GM21825 (cell line): ENCODE measurements at regions not wholly inside any gene's neighbourhood (a gene's known extent, or its start where the extent isn't known, plus 50 kb on each side); places are given as distances from the start of the nearest gene placed in this dataset.
"Not testable (repeated sequence)": the region's sequence is repeated elsewhere in the genome, so short reads cannot be mapped to it uniquely, and the experiment has no call there.

Source experiments
- ATAC-seq: cut with Tn5 transposase; IDR thresholded peaks from one replicate; pipeline ENCODE4 v1.9.1; 2021; ENCODE audit warnings: mild to moderate bottlenecking, moderate library complexity; ENCODE audit not compliant: unreplicated experiment

DNA sequence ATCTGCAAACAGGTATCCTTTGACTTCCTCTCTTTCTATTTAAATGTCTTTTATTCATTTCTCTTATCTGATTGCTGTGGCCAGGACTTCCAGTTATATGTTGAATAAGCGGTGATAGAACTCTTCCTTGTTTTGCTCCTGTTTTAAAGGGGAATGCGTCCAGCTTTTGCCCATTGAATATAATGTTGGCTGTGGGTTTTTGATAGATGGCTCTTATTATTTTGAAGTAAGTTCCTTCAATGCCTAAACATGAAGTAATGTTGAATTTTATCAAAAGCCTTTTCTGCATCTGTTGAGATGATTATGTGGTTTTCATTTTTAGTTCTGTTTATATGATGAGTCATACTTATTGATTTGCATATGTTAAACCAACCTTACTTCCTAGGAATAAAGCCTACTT is 300.5 kb upstream of the CTNND2 start:
- ATAC-seq, result no peak

DNA sequence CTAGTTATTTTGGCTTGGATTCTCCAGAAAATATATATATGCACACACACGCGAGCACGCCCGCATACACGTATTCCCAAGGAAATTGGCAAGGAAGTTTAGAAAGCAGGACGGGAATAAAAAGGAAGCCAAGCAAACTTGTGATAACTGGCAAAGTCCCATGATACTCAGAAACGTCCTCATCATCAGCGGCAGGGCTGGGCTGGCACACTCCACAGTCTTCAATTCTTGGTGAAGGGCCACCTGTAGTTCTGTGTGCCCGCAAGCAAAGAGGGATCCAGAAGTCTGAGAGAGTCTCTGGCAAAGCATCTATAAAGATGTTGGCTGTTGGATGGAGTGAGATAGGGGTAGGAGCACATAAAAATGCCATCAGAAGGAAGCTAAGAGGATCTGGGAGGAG is 289.3 kb upstream of the CTNND2 start:
- ATAC-seq, result no peak

DNA sequence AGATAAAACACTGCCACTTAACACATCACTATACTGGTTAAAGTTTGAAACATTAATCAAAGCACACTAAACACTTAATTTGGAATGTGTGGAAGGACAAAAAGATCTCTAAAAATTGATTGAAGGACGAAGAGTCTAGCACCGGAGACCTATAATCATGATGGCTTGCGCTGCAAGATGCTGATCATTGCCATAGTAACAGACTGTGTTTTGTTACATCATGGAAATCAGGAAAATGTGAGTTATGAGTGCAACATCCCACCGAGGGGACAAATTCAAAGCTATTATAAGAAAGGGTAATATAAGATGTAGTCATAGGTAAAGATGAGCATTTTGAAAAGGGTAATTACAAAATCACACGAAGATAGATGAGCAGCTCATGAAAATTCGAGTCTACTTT is 278.8 kb upstream of the CTNND2 start:
- no peak for ATAC-seq

DNA sequence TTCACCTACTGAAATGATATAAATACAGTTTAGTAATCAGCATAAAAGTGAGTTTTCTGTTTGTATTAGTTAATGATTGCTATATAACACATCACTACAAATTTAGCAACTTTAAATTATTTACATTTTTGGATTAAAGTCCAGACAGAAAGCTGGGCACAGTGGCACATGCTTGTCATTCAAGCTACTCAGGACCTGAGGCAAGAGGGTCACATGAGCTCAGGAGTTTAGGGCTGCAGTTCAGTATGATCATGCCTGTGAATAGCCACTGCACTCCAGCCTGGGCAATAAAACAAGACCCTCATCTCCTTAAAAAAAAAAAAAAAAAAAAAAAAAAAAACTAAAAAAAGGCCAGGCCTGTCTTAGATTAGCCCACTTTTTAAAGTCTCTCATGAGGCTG is 273.6 kb upstream of the CTNND2 start:
- no peak for ATAC-seq

DNA sequence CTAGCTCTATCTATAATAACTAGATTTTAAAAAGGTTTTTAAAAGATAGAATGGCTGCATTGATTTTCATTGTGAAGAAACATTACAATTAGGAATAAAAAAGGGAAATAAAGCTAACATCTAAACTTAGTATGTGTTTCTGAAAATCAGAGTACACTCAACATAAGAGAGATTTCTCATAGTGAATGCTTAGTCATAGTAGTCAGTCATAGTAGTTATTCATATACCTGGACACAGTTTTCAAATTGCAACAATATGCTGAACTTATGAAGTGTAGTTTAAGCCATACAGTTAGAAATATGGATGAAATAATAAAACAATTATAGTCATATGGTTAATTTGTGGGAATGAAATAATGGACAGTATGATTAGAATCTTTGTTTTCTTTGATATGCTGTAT is 273.0 kb upstream of the CTNND2 start:
- ATAC-seq, result no peak

DNA sequence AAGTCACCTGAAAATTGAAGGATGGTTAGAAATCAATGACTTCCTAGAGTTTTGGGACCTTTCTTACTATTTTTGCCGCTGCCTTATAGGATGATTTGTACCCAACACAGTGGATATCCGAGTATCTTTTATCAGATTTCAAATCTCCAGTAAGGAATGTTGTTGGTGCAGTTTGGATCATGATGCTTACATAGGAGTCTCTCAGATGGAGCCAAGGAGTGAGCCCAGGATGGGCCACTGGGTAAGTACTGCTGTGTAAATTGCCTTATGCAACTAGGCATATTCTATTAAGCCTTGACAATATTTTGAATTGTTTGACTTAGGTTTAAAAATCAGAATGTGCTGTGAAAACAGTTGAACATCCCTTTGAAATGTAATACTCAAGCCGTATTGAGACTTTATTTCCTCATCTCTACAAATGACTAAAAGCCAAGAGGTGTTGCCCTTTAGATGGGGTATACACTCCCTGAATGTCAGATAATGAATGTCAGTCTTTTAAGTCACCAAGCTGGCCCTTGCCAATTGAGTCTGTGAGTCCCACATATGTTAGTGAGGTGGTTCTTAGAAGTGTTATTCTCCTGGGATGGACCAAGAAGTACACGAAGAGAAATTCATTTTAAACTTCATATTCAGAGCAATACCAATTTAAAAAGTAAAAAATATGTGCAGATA is 271.8 kb upstream of the CTNND2 start:
- ATAC-seq, result no peak

DNA sequence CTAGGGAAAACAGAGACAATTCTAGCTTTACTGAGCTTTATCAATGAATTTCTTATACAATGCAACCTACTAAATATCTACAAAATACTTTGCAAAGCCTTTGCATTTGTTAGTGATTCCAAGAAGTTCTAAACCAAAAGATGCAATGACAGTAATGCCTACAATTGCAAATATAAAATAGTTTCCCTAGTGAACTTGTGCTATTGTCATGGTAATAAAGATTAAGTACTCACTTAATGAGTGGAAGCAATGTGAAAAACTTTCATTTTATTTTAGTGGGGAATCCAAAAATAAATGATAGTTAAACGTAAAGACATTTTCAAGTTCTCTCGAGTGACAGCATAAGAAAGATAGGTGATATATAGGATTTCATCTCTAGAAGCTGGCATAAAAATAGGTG is 270.5 kb upstream of the CTNND2 start:
- no peak for ATAC-seq

DNA sequence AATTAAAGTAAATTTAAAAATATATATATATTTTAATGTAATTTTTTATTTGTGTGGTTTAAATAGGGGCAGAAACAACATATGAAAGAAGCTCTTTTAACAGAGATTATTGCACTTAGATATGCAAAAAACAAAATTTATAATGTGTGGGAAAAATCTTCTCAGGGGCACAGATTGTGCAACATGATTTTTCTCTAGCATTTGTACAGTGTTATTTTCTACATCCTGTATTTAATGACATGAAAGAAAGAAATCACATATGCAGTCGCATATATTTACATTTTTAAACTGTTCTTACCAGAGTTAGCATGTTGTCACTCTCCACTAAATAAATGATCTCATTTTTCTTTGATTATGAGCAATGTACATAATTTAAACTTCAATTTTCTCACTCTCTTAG is 265.3 kb upstream of the CTNND2 start:
- no peak for ATAC-seq

DNA sequence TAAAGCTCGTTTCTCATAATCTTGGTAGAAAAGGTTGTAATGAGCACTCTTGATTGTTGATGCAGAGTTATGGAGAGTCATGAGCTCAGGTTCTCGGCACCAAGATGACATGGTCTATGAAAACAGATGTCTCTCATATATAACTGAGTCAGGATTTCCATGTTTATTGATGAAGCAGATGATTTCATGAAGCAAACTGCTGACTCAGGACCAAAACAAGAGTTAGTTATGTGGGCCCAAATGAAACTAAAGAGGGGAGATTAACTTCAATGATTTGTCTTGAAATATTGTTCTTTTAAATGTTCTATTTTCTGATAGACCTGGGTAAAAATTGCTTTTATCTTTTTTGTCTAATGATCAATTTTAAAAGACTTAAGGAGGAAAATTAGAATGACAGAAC is 258.6 kb upstream of the CTNND2 start:
- no peak for ATAC-seq

DNA sequence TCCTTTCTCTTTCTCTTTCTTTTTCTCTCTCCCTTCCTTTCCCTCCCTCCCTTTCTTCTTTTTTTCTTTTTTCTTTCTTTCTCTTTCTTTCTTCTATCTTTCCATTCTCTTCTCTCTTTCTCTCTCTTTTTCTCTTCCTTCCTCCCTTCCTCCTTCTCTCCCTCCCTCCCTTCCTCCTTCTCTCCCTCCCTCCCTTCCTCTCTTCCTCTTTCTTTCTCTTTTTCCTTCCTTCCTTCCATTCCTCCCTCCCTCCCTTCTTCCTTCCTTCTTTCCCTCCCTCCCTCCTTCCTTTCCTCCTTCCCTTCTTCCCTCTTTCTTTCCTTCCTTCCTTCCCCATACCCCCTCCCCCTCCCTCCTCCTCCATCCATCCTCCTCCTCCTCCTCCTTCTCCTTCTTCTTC is 243.3 kb upstream of the CTNND2 start:
- ATAC-seq, result no peak

DNA sequence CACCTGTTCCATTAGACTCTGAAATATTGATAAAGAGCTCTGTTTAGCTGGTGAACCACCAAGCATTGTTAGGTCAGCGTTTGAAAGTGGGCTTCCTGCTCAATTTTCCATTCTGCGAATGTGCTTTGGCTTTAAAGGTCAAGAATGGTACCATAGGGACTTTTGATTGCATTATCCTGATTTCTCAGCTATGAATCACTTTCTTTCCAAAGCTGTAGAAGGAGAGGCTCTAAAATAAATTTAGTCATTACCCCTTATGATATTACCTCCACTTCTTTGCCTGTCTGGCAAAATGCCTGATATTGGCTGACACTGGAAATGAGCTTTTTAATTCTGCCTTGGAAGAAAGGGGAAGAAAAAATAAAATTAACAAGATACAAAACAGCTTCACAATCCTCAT is 237.2 kb upstream of the CTNND2 start:
- no peak for ATAC-seq

DNA sequence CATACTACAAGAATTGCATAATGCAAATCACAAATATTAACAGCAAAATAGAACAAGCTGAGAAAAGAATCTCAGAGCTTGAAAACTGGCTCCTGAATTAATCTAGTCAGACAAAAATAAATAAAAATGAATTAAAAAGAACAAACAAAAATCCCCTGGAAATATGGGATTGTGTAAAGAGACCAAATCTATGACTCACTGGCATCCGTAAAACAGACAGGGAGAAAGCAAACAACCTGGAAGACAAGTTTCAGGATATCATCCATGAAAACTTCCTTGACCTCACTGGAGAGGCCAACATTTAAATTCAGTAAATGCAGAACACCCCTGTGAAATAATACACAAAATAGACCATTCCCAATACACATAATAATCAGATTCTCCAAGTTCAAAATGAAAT is 229.3 kb upstream of the CTNND2 start:
- no peak for ATAC-seq

DNA sequence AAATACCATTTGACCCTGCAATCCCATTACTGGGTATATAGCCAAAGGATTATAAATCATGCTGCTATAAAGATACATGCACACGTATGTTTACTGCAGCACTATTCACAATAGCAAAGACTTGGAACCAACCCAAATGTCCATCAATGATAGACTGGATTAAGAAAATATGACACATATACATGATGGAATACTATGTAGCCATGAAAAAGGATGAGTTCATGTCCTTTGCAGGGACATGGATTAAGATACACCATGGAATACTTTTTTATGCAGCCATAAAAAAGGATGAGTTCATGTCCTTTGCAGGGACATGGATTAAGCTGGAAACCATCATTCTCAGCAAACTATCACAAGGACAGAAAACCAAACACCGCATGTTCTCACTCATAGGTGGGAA is 226.8 kb upstream of the CTNND2 start:
- ATAC-seq, result not testable (repeated sequence)

DNA sequence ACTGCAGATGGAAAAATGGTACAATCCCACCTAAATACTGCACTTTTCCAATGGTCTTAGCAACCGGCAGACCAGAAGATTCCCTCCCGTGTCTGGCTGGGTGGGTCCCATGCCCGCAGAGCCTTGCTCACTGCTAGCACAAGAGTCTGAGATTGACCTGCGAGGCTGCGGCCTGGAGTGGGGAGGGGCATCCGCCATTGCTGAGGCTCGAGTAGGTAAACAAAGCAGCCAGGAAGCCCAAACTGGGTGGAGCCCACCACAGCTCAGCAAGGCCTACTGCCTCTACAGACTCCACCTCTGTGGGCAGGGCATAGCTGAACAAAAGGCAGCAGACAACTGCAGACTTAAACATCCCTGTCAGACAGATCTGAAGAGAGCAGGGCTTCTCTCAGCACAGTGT is 221.6 kb upstream of the CTNND2 start:
- ATAC-seq, result no peak

DNA sequence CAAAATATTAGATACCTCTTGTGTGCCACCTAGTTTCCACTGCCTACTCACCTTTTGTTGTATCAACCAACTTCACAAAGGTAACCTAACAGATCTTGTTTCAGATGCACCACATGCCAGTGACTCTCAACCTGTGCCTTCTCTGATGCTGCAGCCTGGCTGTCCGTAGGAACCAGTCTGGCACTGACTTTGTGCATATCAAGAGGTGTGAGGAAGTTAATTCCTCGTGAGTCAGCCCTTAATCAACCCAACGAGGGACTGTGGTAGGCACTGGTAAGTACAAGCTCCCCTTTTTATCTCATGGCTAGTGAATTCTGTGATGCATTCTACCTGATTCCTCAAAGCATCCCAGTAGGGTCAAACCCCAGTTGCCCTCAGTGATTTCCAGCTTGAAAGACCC is 215.4 kb upstream of the CTNND2 start:
- ATAC-seq, result no peak

DNA sequence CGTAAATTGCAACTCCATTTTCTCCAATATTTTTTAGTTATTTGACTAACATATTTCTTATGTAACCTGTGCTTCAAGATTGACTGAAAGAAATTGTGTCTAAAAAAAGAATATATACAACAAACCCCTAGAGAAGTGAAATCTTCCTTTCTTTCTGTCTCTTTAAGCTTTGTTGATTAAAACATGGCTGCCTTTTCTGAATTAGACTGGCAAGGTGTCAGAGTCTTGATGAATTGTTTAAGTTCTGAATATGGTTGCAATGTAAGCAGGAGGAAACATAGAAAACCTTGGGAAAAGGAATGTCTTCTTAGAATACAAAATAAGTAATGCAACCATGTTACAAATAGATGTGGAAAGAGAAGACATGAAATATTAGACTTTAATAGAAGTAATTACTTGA is 209.8 kb upstream of the CTNND2 start:
- no peak for ATAC-seq

DNA sequence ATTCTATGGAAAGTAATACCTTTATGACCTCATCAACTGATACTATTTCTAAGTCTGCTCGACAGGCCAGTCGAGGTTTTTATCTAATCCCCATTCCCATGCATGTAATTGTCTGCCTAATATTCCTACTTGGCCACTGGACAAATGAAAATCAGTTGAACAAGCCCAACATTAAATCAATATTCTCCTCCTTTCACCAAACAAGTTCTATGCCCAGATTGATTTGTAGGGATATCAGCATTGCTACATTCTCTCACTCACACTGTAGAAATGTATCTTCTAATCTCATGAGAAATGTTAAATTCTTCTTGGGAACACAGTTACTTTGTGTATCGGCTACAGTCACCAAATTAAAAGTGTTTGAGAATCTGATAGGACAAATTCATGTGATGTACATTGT is 208.8 kb upstream of the CTNND2 start:
- no peak for ATAC-seq

DNA sequence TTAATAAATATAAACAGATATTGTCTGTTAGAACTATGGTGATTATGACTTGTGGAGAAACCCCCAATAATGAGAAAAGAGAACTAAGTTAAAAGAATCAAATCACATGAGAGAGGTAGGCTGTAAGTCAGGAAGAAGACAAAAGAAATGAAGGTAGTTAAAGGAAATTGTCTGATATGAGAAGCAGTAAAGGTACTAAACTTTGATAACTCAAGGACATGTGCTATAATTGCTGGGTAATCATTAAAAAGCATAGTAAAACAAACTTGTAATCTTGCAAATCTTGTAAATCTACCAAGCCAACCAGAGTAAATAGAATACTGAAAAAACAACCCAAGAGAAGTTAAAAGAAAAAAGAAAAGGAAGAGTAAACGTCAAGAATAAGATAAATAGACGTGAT is 207.0 kb upstream of the CTNND2 start:
- no peak for ATAC-seq

DNA sequence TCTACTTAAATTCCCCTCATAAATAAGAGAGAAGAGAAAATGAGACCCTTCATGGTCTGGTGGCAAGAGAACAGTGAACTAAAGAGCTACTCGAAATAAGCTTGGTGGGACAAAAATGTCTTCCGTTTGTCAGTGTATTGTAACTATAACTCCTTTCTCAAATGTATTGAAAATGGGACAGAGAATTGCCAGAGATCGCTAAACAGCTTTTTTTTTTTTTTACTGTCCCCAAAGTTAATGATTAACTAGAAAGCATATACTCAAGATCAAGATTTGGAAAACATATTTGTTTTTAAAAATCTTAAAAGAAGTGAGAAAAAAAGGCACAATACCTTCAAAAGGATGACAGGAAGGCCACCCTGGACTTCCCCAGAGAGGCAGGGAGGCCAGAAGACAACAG is 206.4 kb upstream of the CTNND2 start:
- no peak for ATAC-seq

DNA sequence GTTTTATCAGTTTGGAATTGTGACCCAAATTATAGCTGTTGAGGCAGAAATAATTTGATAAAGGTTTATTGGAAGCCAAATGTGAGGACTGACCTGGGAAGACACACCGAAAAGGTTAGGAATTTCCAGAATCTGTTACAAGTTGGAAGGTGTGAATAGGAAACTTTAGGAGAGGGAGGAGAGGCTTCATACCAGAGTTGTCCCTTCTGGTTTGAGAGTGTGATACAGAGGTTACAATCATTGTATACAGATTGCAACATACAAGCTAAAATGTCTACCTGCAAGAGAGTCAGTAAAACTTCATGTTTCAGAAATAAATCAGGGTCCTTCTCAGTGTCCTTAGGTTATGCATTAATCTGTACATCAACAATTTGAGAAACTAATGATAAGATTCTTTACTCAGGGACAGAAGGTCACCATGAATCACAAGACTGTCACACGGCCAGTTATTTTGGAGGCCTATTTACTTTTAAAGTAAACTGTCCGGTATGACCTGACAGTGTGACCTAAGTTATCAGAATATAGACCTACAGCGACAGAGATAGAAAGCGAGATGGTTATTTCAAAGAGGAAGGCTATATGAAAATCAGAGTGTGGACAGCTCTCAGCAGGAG is 204.9 kb upstream of the CTNND2 start:
- no peak for ATAC-seq

DNA sequence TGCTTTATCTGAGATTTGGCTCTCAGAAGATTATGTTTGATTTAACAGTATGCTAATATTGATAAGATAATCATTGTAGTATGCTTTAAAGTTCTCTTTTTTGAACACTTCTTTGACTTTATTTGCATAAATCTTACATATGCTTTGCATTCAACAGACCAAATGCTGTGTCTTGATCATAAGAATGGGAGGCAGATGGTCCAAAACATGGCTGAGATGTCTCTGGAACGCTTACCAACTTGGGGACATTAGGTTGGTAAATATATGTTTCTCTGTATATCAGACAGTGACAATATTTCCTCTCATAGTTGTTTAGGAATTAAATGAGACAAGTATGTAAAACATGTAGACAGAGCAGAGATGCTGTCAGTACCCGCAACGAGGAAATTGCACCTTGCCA is 197.9 kb upstream of the CTNND2 start:
- no peak for ATAC-seq

DNA sequence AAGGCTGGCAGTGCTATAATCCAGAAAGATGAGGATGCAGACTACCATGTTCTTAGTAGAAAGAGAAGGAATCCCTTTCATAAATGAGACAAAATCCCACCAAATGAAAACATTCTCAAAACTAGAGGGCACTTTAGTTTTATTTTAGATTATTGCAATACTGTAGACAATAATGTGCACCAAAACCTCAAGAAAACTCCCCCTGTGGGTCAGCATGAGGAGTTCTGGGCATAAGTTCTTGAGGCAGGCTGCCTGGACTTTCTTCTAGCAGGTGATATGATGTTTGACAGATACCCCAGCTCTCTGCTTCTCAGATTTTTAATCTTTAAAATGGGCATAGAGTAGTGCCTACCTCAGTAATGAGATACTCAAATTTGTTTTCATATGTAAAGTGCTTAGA is 196.3 kb upstream of the CTNND2 start:
- no peak for ATAC-seq

DNA sequence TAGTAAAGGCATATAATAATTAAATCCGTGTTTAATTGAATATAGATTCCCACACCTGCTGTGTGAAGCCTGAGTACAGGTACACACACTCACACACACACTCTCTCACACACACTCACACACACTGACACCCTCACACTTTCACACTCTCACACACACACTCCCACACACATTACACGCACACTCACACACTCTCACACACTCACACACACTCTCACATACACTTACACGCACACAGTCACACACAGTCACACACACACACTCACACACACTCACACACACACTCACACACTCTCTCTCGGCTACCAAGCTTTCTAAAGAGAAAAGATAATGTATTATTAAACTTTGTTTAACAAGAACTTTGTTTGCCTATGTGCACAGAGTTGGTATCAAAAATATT is 195.1 kb upstream of the CTNND2 start:
- ATAC-seq, result no peak
